SK-N-SH (cell line): ENCODE measurements at regions not wholly inside any gene's neighbourhood (a gene's known extent, or its start where the extent isn't known, plus 50 kb on each side); places are given as distances from the start of the nearest gene placed in this dataset.

Experiments used
- CTCF ChIA-PET: fragments of 300-600, 350-600 bp; formaldehyde crosslinking; extraction: SDS; loops from one replicate; lab custom pipeline; 2021; lab: Yijun Ruan, JAX
- POLR2A ChIA-PET: fragments of 350-600 bp; sonication (Branson Sonifier 250); formaldehyde crosslinking; extraction: SDS; loops from one replicate; lab custom pipeline; 2020; ENCODE audit warnings: antibody characterized with exemption, inconsistent platforms; lab: Yijun Ruan, JAX
- DNase-seq: peaks from one replicate; pipeline ENCODE4 v3.0.0; 2012
- H2AFZ ChIP-seq: fragments of 200-600 bp; sonication (generic); 2 replicates; pipeline ENCODE4 v1.8.1; 2016; ENCODE audit warnings: antibody characterized with exemption, mild to moderate bottlenecking, low read depth
- H3F3A ChIP-seq: fragments of 200-600 bp; sonication (generic); replicated peaks from 2 replicates; pipeline ENCODE3; 2016; ENCODE audit warnings: antibody characterized with exemption, mild to moderate bottlenecking; ENCODE audit not compliant: insufficient read depth
- H3K27ac ChIP-seq, 2 experiments: fragments of 200-500 bp in 1 of 2; fragments of 200-600 bp in 1 of 2; sonication (Bioruptor generic) in 1 of 2; sonication (generic), shearing (Covaris generic) in 1 of 2; 2 replicates each; pipeline versions ENCODE4 v1.5.1 to v1.6.1; 2014 to 2016; ENCODE audit warnings: low read depth in 2 of 2, inconsistent platforms in 1 of 2, low read length in 1 of 2, mild to moderate bottlenecking in 1 of 2, mixed read lengths in 1 of 2
- H3K27me3 ChIP-seq: fragments of 200-600 bp; sonication (generic), shearing (Covaris generic); 2 replicates; pipeline ENCODE4 v1.6.1; 2016; ENCODE audit warnings: mixed run types; ENCODE audit not compliant: insufficient read depth
- H3K36me3 ChIP-seq, 2 experiments: fragments of 200-500 bp in 1 of 2; fragments of 200-600 bp in 1 of 2; sonication (Bioruptor generic) in 1 of 2; sonication (generic) in 1 of 2; replicated peaks in 1 of 2; 2 replicates each; pipeline versions ENCODE3 to v1.5.1; 2014 to 2016; ENCODE audit warnings: low read length in 1 of 2, mild to moderate bottlenecking in 1 of 2; ENCODE audit not compliant: insufficient read depth in 2 of 2, control insufficient read depth in 1 of 2
- H3K4me1 ChIP-seq, 2 experiments: fragments of 200-500 bp in 1 of 2; fragments of 200-600 bp in 1 of 2; sonication (Bioruptor generic) in 1 of 2; sonication (generic), shearing (Covaris generic) in 1 of 2; 2 replicates each; pipeline versions ENCODE4 v1.5.1 to v1.6.1; 2014 to 2016; ENCODE audit warnings: low read depth in 1 of 2, low read length in 1 of 2, mixed run types in 1 of 2; ENCODE audit not compliant: insufficient read depth in 2 of 2, control insufficient read depth in 1 of 2
- H3K4me2 ChIP-seq: fragments of 200-600 bp; sonication (generic), shearing (Covaris generic); 2 replicates; pipeline ENCODE4 v1.6.1; 2017; ENCODE audit warnings: mixed run types
- H3K4me3 ChIP-seq, 2 experiments: fragments of 200-500 bp in 1 of 2; fragments of 200-600 bp in 1 of 2; sonication (Bioruptor generic) in 1 of 2; sonication (generic), shearing (Covaris generic) in 1 of 2; 2 replicates each; pipeline versions ENCODE4 v1.5.1 to v1.8.1; 2014 to 2016; ENCODE audit warnings: low read depth in 2 of 2, inconsistent platforms in 1 of 2, low read length in 1 of 2, mild to moderate bottlenecking in 1 of 2, mixed read lengths in 1 of 2, moderate library complexity in 1 of 2
- H3K79me2 ChIP-seq: fragments of 200-600 bp; sonication (generic); 2 replicates; pipeline ENCODE4 v1.8.1; 2017; ENCODE audit warnings: mild to moderate bottlenecking; ENCODE audit not compliant: insufficient read depth
- H3K9ac ChIP-seq: fragments of 200-600 bp; sonication (generic); 2 replicates; pipeline ENCODE4 v1.6.1; 2017; ENCODE audit warnings: mixed run types
- H3K9me2 ChIP-seq: fragments of 200-600 bp; sonication (generic); 2 replicates; pipeline ENCODE4 v1.6.1; 2017; ENCODE audit warnings: mixed run types
- H3K9me3 ChIP-seq: fragments of 200-600 bp; sonication (generic); 2 replicates; pipeline ENCODE4 v1.6.1; 2017; ENCODE audit warnings: mixed run types, mild to moderate bottlenecking, moderate library complexity
- H4K20me1 ChIP-seq: fragments of 200-600 bp; sonication (generic); 2 replicates; pipeline ENCODE4 v1.6.1; 2017; ENCODE audit warnings: mild to moderate bottlenecking, mixed run types; ENCODE audit not compliant: insufficient read depth
- FOSL2 ChIP-seq: IDR thresholded peaks from 2 replicates; pipeline ENCODE4 v1.4.0; 2012; ENCODE audit warnings: low read depth, mild to moderate bottlenecking, moderate library complexity, borderline replicate concordance
- FOXJ3 ChIP-seq: sonication (generic); formaldehyde crosslinking; IDR thresholded peaks from 2 replicates; pipeline ENCODE4 v1.5.1; 2020; ENCODE audit warnings: mild to moderate bottlenecking, missing genetic modification reagents
- FOXM1 ChIP-seq: IDR thresholded peaks from 2 replicates; pipeline ENCODE4 v1.4.0; 2012; ENCODE audit warnings: low read depth, mild to moderate bottlenecking
- GABPA ChIP-seq: IDR thresholded peaks from 2 replicates; pipeline ENCODE4 v1.4.0; 2012; ENCODE audit warnings: low read depth, mild to moderate bottlenecking
- MXI1 ChIP-seq: IDR thresholded peaks from 2 replicates; pipeline ENCODE4 v1.6.1; 2012; ENCODE audit warnings: mild to moderate bottlenecking, low read depth, low read length, improper control_type of control experiment
- NFIC ChIP-seq: IDR thresholded peaks from 2 replicates; pipeline ENCODE4 v1.4.0; 2012; ENCODE audit warnings: borderline replicate concordance
- POLR2AphosphoS5 ChIP-seq: IDR thresholded peaks from 2 replicates; pipeline ENCODE4 v1.6.1; 2012; ENCODE audit warnings: low read depth, low read length
- TCF12 ChIP-seq: IDR thresholded peaks from 2 replicates; pipeline ENCODE4 v1.4.0; 2012
- TEAD4 ChIP-seq: IDR thresholded peaks from 2 replicates; pipeline ENCODE4 v1.4.0; 2012; ENCODE audit warnings: mild to moderate bottlenecking, borderline replicate concordance; ENCODE audit not compliant: insufficient read depth
- ZBTB33 ChIP-seq: IDR thresholded peaks from 2 replicates; pipeline ENCODE4 v1.4.0; 2012; ENCODE audit warnings: low read depth, borderline replicate concordance
- WGBS: methylation state at CpG from one replicate; pipeline ENCODE4 v1.1.6; 2017; ENCODE audit warnings: low lambda C conversion rate; 5-methylcytosine and 5-hydroxymethylcytosine counted together
- TF ChIP-seq, protein P1 (sequence below): fragments of 200-600 bp; sonication (generic); IDR thresholded peaks from 2 replicates; pipeline ENCODE4 v1.6.1; 2017; ENCODE audit warnings: antibody characterized with exemption, mild to moderate bottlenecking, moderate library complexity

DNA sequence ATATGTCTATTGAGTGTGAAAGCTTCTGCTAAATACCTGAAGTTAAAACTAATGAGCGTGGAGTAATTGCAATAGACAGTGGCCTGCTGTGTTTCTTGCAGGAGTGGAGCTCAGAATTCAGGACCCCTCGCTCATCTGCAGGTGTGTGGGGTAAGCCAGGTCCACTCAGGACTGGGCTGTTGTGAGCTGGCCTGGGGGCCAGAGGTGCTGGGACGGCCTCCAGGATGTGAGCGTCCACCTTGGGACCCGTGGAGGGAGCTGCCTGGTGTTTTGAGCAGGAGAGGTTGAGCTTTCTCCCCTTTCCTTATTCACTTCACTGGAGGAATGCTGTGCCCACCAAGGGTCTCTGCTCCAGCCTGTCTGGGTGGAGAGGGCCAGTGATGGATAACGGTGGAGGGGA, 681.2 kb downstream of the BRD1 start (continued):
- TF ChIP-seq POLR2AphosphoS5: no peak
- TF ChIP-seq, all 33 proteins: peak for 0

- H3K27me3 ChIP-seq: no peaks in the 10 kb centered on the region; the same call in 1 of the 2 replicates
- CTCF ChIA-PET: interaction anchor here (1.0 kb wide), 2 partner anchors 97 to 161 kb away, joined by 4 read pairs; no protein-coding TSS in a partner anchor
- H3K27ac ChIP-seq: no peak overlapping the region
- no peak overlapping the region for H3K4me3 ChIP-seq
- H3K4me1 ChIP-seq: peaks cover 0 to 29% of the 10 kb centered on the region in 2 experiments; a peak in 1 of 4 replicates
- no peak overlapping the region for H3K9ac ChIP-seq
- no peaks in the 10 kb centered on the region for H3K36me3 ChIP-seq
- H2AFZ ChIP-seq: no peak overlapping the region
- DNase-seq: no peak
- TF ChIP-seq TCF12 (no peak), TEAD4 (no peak), ZBTB33 (no peak), GABPA (no peak)
- TF ChIP-seq, protein P1, sequence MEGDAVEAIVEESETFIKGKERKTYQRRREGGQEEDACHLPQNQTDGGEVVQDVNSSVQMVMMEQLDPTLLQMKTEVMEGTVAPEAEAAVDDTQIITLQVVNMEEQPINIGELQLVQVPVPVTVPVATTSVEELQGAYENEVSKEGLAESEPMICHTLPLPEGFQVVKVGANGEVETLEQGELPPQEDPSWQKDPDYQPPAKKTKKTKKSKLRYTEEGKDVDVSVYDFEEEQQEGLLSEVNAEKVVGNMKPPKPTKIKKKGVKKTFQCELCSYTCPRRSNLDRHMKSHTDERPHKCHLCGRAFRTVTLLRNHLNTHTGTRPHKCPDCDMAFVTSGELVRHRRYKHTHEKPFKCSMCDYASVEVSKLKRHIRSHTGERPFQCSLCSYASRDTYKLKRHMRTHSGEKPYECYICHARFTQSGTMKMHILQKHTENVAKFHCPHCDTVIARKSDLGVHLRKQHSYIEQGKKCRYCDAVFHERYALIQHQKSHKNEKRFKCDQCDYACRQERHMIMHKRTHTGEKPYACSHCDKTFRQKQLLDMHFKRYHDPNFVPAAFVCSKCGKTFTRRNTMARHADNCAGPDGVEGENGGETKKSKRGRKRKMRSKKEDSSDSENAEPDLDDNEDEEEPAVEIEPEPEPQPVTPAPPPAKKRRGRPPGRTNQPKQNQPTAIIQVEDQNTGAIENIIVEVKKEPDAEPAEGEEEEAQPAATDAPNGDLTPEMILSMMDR: no peak
- H3K4me2 ChIP-seq: no peak overlapping the region
- H3F3A ChIP-seq: no peaks in the 10 kb centered on the region
- no peaks in the 10 kb centered on the region for H3K9me2 ChIP-seq
- no peaks in the 10 kb centered on the region for H4K20me1 ChIP-seq
- H3K79me2 ChIP-seq: no peaks in the 10 kb centered on the region
- no peaks in the 10 kb centered on the region for H3K9me3 ChIP-seq
- 51% methylated on average over 3 of the region's 3 CpGs for WGBS
- POLR2A ChIA-PET: no interaction called here
These were observed 683.9 kb downstream of the BRD1 start for GRCh38 chr22:49143812-49144211.

- TF ChIP-seq FOXJ3 (no peak), MXI1 (no peak), FOXM1 (no peak), NFIC (no peak), FOSL2 (no peak)
- TF ChIP-seq, all 33 proteins: peak for 0
- Histone ChIP-seq H3K4me1 (peaks cover 0 to 23% of the 10 kb centered on the region in 2 experiments; a peak in 1 of 4 replicates), H3K4me2 (no peak overlapping the region), H3K9ac (no peak overlapping the region), H3K36me3 (no peaks in the 10 kb centered on the region), H3K27me3 (no peaks in the 10 kb centered on the region; the same call in 1 of the 2 replicates), H3K9me2 (no peaks in the 10 kb centered on the region), H4K20me1 (no peaks in the 10 kb centered on the region), H3K27ac (no peak overlapping the region), H3K9me3 (no peaks in the 10 kb centered on the region), H3K4me3 (no peak overlapping the region), H3F3A (no peaks in the 10 kb centered on the region), H3K79me2 (no peaks in the 10 kb centered on the region), H2AFZ (no peak overlapping the region)
- ChIA-PET CTCF (interaction anchor here (1.0 kb wide), 1 partner anchor 162 kb away, joined by 4 read pairs; no protein-coding TSS in a partner anchor), POLR2A (no interaction called here)
- WGBS: 31% methylated on average over 7 of the region's 9 CpGs
- DNase-seq: no peak
These were observed 684.8 kb downstream of the BRD1 start for GRCh38 chr22:49142891-49143290.
